HG03439 (cell line): ENCODE measurements at regions not wholly inside any gene's neighbourhood (a gene's known extent, or its start where the extent isn't known, plus 50 kb on each side); places are given as distances from the start of the nearest gene placed in this dataset.
"Not testable (repeated sequence)": the region's sequence is repeated elsewhere in the genome, so short reads cannot be mapped to it uniquely, and the experiment has no call there.

Source experiments
- ATAC-seq: cut with Tn5 transposase; IDR thresholded peaks from one replicate; pipeline ENCODE4 v1.9.1; 2021; ENCODE audit warnings: mild to moderate bottlenecking, moderate library complexity; ENCODE audit not compliant: unreplicated experiment

- ATAC-seq, result no peak
Measured at GRCh38 chr1:233435622-233436021, 108.1 kb downstream of the MAP3K21 start.

GRCh38 chr1:233439721-233440120 lies 112.2 kb downstream of the MAP3K21 start:
- no peak for ATAC-seq

GRCh38 chr1:233440951-233441401 lies 113.5 kb downstream of the MAP3K21 start:
- no peak for ATAC-seq

GRCh38 chr1:233442026-233442780 lies 114.7 kb downstream of the MAP3K21 start:
- ATAC-seq, result no peak

GRCh38 chr1:233443040-233443760 lies 115.7 kb downstream of the MAP3K21 start:
- ATAC-seq, result no peak

- ATAC-seq, result no peak
Measured at GRCh38 chr1:233444484-233444883, 117.0 kb downstream of the MAP3K21 start.

- no peak for ATAC-seq
Measured at GRCh38 chr1:233445737-233446136, 118.2 kb downstream of the MAP3K21 start.

GRCh38 chr1:233446935-233447334 lies 119.4 kb downstream of the MAP3K21 start:
- no peak for ATAC-seq

GRCh38 chr1:233448109-233448689 lies 120.7 kb downstream of the MAP3K21 start:
- no peak for ATAC-seq

- ATAC-seq, result no peak
Measured at GRCh38 chr1:233452724-233453123, 125.2 kb downstream of the MAP3K21 start.

GRCh38 chr1:233453433-233454200 lies 126.1 kb downstream of the MAP3K21 start:
- ATAC-seq, result no peak

- peak; percentile 57 for ATAC-seq
Measured at GRCh38 chr1:233459470-233459945, 132.0 kb downstream of the MAP3K21 start.

- ATAC-seq, result peak; percentile 7
Measured at GRCh38 chr1:233459968-233460367, 132.4 kb downstream of the MAP3K21 start.

- ATAC-seq, result no peak
Measured at GRCh38 chr1:233460692-233461091, 133.2 kb downstream of the MAP3K21 start.

- no peak for ATAC-seq
Measured at GRCh38 chr1:233461847-233462246, 134.3 kb downstream of the MAP3K21 start.

GRCh38 chr1:233463333-233463732 lies 135.8 kb downstream of the MAP3K21 start:
- no peak for ATAC-seq

GRCh38 chr1:233465745-233466343 lies 138.3 kb downstream of the MAP3K21 start:
- no peak for ATAC-seq

GRCh38 chr1:233470741-233471499 lies 143.0 kb upstream of the KCNK1 start:
- no peak for ATAC-seq

GRCh38 chr1:233471851-233472250 lies 142.1 kb upstream of the KCNK1 start:
- ATAC-seq, result not testable (repeated sequence)

GRCh38 chr1:233472796-233473195 lies 141.1 kb upstream of the KCNK1 start:
- ATAC-seq, result not testable (repeated sequence)
